ENCODE measurements at regions not wholly inside any gene's neighbourhood (a gene's known extent, or its start where the extent isn't known, plus 50 kb on each side); places are given as distances from the start of the nearest gene placed in this dataset.

DNA sequence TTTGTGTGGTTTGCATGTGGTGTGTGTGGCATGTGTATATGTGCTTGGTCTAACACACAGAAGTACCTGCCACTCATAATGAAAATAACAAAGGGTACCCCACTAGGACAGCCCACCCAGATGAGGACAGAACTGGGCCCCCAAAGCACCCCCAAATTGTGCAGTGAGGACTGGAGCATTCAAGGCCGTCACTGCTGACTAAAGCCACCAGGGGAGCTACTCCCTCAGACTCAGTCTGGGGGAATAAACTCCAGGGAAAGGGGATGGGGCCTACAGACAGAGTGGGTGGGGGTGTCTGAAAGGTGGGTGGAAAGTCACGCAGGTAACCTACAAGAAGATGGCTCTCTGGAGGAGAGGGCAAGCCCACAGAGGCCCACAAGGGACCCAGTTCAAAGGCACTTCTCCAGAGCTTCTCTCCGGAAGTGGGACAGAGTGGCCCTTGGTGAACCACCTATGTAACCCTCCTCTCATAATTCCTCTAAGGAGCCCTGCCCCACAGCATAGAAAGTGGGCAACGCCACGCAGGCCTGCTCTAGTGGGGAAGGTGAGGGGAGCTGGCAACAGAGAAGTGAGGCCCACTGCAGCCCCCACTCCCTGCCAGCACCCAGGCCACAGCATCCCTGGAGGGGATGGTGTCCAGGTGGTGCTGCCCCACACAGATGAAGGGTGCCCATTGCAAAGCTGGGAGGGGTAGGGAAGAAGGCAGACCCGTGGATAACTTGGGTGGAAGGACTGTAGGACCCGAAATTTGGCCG lies 122.8 kb upstream of the MAFB start:
- TF ChIP-seq, protein P1, sequence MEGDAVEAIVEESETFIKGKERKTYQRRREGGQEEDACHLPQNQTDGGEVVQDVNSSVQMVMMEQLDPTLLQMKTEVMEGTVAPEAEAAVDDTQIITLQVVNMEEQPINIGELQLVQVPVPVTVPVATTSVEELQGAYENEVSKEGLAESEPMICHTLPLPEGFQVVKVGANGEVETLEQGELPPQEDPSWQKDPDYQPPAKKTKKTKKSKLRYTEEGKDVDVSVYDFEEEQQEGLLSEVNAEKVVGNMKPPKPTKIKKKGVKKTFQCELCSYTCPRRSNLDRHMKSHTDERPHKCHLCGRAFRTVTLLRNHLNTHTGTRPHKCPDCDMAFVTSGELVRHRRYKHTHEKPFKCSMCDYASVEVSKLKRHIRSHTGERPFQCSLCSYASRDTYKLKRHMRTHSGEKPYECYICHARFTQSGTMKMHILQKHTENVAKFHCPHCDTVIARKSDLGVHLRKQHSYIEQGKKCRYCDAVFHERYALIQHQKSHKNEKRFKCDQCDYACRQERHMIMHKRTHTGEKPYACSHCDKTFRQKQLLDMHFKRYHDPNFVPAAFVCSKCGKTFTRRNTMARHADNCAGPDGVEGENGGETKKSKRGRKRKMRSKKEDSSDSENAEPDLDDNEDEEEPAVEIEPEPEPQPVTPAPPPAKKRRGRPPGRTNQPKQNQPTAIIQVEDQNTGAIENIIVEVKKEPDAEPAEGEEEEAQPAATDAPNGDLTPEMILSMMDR (IDR thresholded peaks at IDR 0.05): no peak
- TF ChIP-seq POLR2A (IDR thresholded peaks at IDR 0.05): no peak
- DNase-seq: no peak
- WGBS, 2 donors: 81 to 87% methylated on average over 5 to 8 of the region's 8 CpGs
- no peaks in the 10 kb centered on the region for H3K4me1 ChIP-seq
- no peaks in the 10 kb centered on the region for H3K36me3 ChIP-seq (ENCODE audit: low read depth, missing control alignments)
- H3K4me3 ChIP-seq: no peak overlapping the region
- intact Hi-C loops (cut with DNase I; ENCODE audit: low total_unique reads): no loop called here
- no peak overlapping the region for H3K27ac ChIP-seq
- H3K27me3 ChIP-seq: no peaks in the 10 kb centered on the region
- no peaks in the 10 kb centered on the region for H3K9me3 ChIP-seq

- DNase-seq: no peak
- 83 to 87% methylated on average over 7 of the region's 7 CpGs for WGBS, 2 donors
Measured at GRCh38 chr20:40812415-40812925, 123.4 kb upstream of the MAFB start.

GRCh38 chr20:40813029-40813431 lies 124.0 kb upstream of the MAFB start:
- 76 to 88% methylated on average over 5 of the region's 5 CpGs for WGBS, 2 donors
- no peak overlapping the region for H3K27ac ChIP-seq
- no peaks in the 10 kb centered on the region for H3K36me3 ChIP-seq (ENCODE audit: low read depth, missing control alignments)
- H3K27me3 ChIP-seq: no peaks in the 10 kb centered on the region
- intact Hi-C loops (cut with DNase I; ENCODE audit: low total_unique reads): no loop called here
- H3K9me3 ChIP-seq: no peaks in the 10 kb centered on the region
- no peaks in the 10 kb centered on the region for H3K4me1 ChIP-seq
- no peak for DNase-seq
- TF ChIP-seq POLR2A (IDR thresholded peaks at IDR 0.05): no peak
- TF ChIP-seq, protein P1 (IDR thresholded peaks at IDR 0.05): no peak
- no peak overlapping the region for H3K4me3 ChIP-seq

More at GRCh38 chr20:40812415-40812925, 123.4 kb upstream of the MAFB start:
- Histone ChIP-seq H3K9me3 (no peaks in the 10 kb centered on the region), H3K4me3 (no peak overlapping the region), H3K4me1 (no peaks in the 10 kb centered on the region), H3K27me3 (no peaks in the 10 kb centered on the region), H3K36me3 (ENCODE audit: low read depth, missing control alignments) (no peaks in the 10 kb centered on the region), H3K27ac (no peak overlapping the region)
- no peak for TF ChIP-seq POLR2A (IDR thresholded peaks at IDR 0.05)
- TF ChIP-seq, protein P1 (IDR thresholded peaks at IDR 0.05): no peak
- intact Hi-C loops (cut with DNase I; ENCODE audit: low total_unique reads): no loop called here

DNA sequence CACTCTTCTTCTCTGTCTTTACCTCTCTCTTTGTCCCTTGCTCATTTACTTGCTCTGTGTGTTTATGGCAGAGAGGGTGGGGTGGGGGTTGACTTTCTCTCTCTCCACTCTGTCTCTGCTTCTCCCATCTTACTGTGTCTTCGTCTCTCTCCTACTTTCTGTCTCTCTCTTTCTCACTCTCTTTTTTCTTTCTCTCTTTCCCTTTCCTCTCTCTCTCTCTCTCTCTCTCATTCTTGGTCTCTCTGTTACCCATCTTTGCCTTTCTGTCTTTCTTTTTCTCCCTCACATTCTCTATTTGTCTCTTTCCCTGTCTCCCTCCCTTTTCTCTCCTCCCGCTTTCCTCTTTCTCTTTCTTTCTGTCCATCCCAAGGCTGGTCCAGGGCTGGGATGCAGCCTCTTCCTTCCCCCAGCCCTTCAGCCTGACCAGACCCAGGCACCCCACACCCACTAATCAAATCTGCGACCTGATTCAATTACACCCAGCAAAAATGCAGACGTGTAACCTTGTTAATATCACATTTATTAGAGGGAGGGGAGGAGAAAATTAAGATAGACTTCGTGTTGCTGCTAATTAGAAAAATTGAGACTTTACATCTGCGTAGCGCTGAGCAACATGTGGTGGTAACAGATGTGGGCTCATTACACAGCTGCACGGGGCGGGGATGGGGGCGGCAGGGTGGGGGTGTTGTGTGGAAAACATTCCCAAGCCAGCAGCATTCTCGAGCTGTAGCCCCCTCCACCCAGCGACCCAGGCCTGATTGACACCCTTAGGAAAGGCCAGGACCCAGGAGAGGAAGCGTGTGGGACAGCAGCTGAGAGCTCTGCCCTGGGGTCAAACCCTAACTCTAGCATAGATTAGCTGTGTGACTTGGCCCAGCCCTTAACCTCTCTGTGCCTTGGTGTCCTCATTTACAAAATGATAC lies 124.9 kb upstream of the MAFB start:
- intact Hi-C loops (cut with DNase I; ENCODE audit: low total_unique reads): no loop called here
- DNase-seq: no peak

More for the DNA sequence above, 124.9 kb upstream of the MAFB start:
- Histone ChIP-seq H3K27ac (no peak overlapping the region), H3K27me3 (no peaks in the 10 kb centered on the region), H3K9me3 (no peaks in the 10 kb centered on the region), H3K36me3 (ENCODE audit: low read depth, missing control alignments) (no peaks in the 10 kb centered on the region), H3K4me3 (no peak overlapping the region), H3K4me1 (no peaks in the 10 kb centered on the region)
- TF ChIP-seq, protein P1 (IDR thresholded peaks at IDR 0.05): no peak
- no peak for TF ChIP-seq POLR2A (IDR thresholded peaks at IDR 0.05)
- 58 to 65% methylated on average over 13 of the region's 13 CpGs for WGBS, 2 donors

Data from testis (tissue), 2 donors.